ENCODE measurements at regions not wholly inside any gene's neighbourhood (a gene's known extent, or its start where the extent isn't known, plus 50 kb on each side); places are given as distances from the start of the nearest gene placed in this dataset.

- no peak overlapping the region for H3K4me3 ChIP-seq (ENCODE audit: low read depth in 1 of 3, low read length in 3 of 3)
- no peaks in the 10 kb centered on the region for H3K36me3 ChIP-seq (ENCODE audit: control insufficient read depth in 4 of 4, insufficient read depth in 3 of 4, low read depth in 1 of 4, low read length in 3 of 4)
- H3K27ac ChIP-seq (ENCODE audit: low read depth in 1 of 2, low read length in 2 of 2), result no peak overlapping the region
- WGBS, result 86% methylated on average over 1 of the region's 1 CpG
- TF ChIP-seq MAX (IDR thresholded peaks at IDR 0.05) (no peak), HNF4G (IDR thresholded peaks at IDR 0.05) (no peak), SP1 (IDR thresholded peaks at IDR 0.05) (no peak), FOXA2 (IDR thresholded peaks at IDR 0.05) (no peak), REST (IDR thresholded peaks at IDR 0.05) (no peak), NR2F2 (IDR thresholded peaks at IDR 0.05) (no peak), ZBTB33 (IDR thresholded peaks at IDR 0.05) (no peak)
- H3K9me3 ChIP-seq (ENCODE audit: control insufficient read depth in 4 of 4, low read length in 3 of 4), result no peaks in the 10 kb centered on the region
- H3K9ac ChIP-seq (ENCODE audit: low read depth in 1 of 2, low read length in 2 of 2), result no peak overlapping the region
- H3K4me1 ChIP-seq (ENCODE audit: control insufficient read depth in 4 of 4, insufficient read depth in 4 of 4, low read length in 3 of 4), result no peaks in the 10 kb centered on the region
- no peak for DNase-seq (ENCODE audit: low spot score)
- H3K27me3 ChIP-seq (ENCODE audit: control insufficient read depth in 4 of 4, insufficient read depth in 4 of 4, low read length in 3 of 4), result peaks cover 0 to 2% (median 0%) of the 10 kb centered on the region in 4 donors
Measured at GRCh38 chr13:68692049-68692448, 1415.6 kb upstream of the ATXN8OS start.

- Histone ChIP-seq H3K4me3 (ENCODE audit: low read depth in 1 of 3, low read length in 3 of 3) (no peak overlapping the region), H3K9me3 (ENCODE audit: control insufficient read depth in 4 of 4, low read length in 3 of 4) (no peaks in the 10 kb centered on the region), H3K27me3 (ENCODE audit: control insufficient read depth in 4 of 4, insufficient read depth in 4 of 4, low read length in 3 of 4) (peaks cover 0 to 2% (median 0%) of the 10 kb centered on the region in 4 donors), H3K4me1 (ENCODE audit: control insufficient read depth in 4 of 4, insufficient read depth in 4 of 4, low read length in 3 of 4) (no peaks in the 10 kb centered on the region), H3K27ac (ENCODE audit: low read depth in 1 of 2, low read length in 2 of 2) (no peak overlapping the region), H3K36me3 (ENCODE audit: control insufficient read depth in 4 of 4, insufficient read depth in 3 of 4, low read depth in 1 of 4, low read length in 3 of 4) (no peaks in the 10 kb centered on the region), H3K9ac (ENCODE audit: low read depth in 1 of 2, low read length in 2 of 2) (no peak overlapping the region)
- 43% methylated on average over 2 of the region's 2 CpGs for WGBS
- DNase-seq (ENCODE audit: low spot score), result no peak
- TF ChIP-seq HNF4G (IDR thresholded peaks at IDR 0.05) (no peak), TAF1 (conservative IDR thresholded peaks at IDR 0.05) (no peak), JUND (IDR thresholded peaks at IDR 0.05) (no peak)
Measured at GRCh38 chr13:68690567-68690966, 1417.1 kb upstream of the ATXN8OS start.

GRCh38 chr13:68676513-68677115 is 1431.0 kb upstream of the ATXN8OS start:
- no peaks in the 10 kb centered on the region for H3K36me3 ChIP-seq (ENCODE audit: control insufficient read depth in 4 of 4, insufficient read depth in 3 of 4, low read depth in 1 of 4, low read length in 3 of 4)
- WGBS, result 73% methylated on average over 2 of the region's 2 CpGs
- no peak for TF ChIP-seq SP1 (IDR thresholded peaks at IDR 0.05)
- TF ChIP-seq FOXA1 (IDR thresholded peaks at IDR 0.05), result no peak
- TF ChIP-seq GABPA (IDR thresholded peaks at IDR 0.05 in 1 of 2, conservative IDR thresholded peaks at IDR 0.05 in 1 of 2), result no peak
- TF ChIP-seq HNF4A (conservative IDR thresholded peaks at IDR 0.05), result no peak
- TF ChIP-seq MAX (IDR thresholded peaks at IDR 0.05), result no peak
- TF ChIP-seq FOXA2 (IDR thresholded peaks at IDR 0.05), result no peak
- TF ChIP-seq REST (IDR thresholded peaks at IDR 0.05), result no peak
- TF ChIP-seq EGR1 (IDR thresholded peaks at IDR 0.05; ENCODE audit: low read depth in 2 of 2), result no peak
- no peak for TF ChIP-seq RAD21 (IDR thresholded peaks at IDR 0.05)
- TF ChIP-seq ATF3 (IDR thresholded peaks at IDR 0.05), result no peak
- no peak for TF ChIP-seq CTCF (IDR thresholded peaks at IDR 0.05; ENCODE audit: low read depth, low read length, missing input control)

More at GRCh38 chr13:68676513-68677115, 1431.0 kb upstream of the ATXN8OS start:
- Histone ChIP-seq H3K27ac (ENCODE audit: low read depth in 1 of 2, low read length in 2 of 2) (no peak overlapping the region), H3K9me3 (ENCODE audit: control insufficient read depth in 4 of 4, low read length in 3 of 4) (no peaks in the 10 kb centered on the region), H3K27me3 (ENCODE audit: control insufficient read depth in 4 of 4, insufficient read depth in 4 of 4, low read length in 3 of 4) (no peaks in the 10 kb centered on the region), H3K4me3 (ENCODE audit: low read depth in 1 of 3, low read length in 3 of 3) (no peak overlapping the region), H3K9ac (ENCODE audit: low read depth in 1 of 2, low read length in 2 of 2) (no peak overlapping the region), H3K4me1 (ENCODE audit: control insufficient read depth in 4 of 4, insufficient read depth in 4 of 4, low read length in 3 of 4) (no peaks in the 10 kb centered on the region)
- no peak for DNase-seq (ENCODE audit: low spot score)
